ENCODE measurements at regions not wholly inside any gene's neighbourhood (a gene's known extent, or its start where the extent isn't known, plus 50 kb on each side); places are given as distances from the start of the nearest gene placed in this dataset.

- no peak for DNase-seq
These were observed 498.8 kb upstream of the TNC start for GRCh38 chr9:115616666-115617239.

GRCh38 chr9:115625251-115625650, 507.3 kb upstream of the TNC start:
- DNase-seq: no peak

GRCh38 chr9:115625954-115626353, 508.0 kb upstream of the TNC start:
- DNase-seq: no peak

- DNase-seq: no peak
These were observed 509.6 kb upstream of the TNC start for GRCh38 chr9:115627511-115627910.

GRCh38 chr9:115628426-115628825, 510.5 kb upstream of the TNC start:
- no peak for DNase-seq

DNA sequence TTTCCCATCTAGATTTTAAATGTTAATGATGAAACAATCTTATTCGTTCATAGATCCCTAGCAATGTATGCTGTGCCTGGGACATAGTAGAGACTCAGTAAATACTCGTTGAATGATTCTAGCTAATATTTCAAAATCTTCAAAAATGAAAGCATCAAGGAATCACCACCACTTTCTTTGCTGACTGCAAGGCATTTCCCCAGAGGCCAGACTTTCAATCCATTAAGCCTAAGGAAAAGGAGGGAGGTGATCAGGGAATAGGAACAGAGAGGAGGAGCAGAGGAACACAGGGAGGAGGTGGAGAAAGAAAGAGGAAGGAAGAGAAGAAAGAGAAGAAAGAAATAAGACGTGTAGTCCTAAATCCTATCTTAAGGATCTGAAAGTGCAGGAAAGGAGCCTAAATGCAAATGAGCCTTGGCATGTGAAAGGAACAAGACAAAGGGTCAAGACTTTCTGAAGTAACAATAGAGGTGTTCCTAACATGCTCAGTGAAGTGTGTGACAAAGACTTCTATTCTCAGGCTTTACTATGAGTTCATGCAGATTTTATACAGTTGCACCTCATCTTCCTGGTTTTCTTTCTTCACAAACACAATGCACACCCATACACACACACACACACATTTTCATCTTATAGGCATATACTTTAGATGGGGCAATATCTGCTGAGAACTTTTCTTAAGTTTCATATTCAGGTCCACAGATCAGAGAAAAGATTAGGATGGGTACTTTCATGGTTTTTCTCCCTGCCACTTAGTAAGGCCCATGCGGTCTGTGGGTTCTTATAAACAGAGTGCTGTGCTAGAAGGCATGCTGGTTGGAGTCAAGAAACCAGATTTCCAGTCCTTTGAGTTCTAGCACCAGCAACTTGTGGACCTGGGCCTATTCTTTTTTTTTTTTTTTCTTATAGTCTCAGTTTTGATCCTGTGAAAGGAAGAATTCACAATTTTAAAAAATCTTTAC, 512.2 kb upstream of the TNC start:
- no peak for DNase-seq

GRCh38 chr9:115632391-115632790, 514.4 kb upstream of the TNC start:
- DNase-seq: no peak

DNA sequence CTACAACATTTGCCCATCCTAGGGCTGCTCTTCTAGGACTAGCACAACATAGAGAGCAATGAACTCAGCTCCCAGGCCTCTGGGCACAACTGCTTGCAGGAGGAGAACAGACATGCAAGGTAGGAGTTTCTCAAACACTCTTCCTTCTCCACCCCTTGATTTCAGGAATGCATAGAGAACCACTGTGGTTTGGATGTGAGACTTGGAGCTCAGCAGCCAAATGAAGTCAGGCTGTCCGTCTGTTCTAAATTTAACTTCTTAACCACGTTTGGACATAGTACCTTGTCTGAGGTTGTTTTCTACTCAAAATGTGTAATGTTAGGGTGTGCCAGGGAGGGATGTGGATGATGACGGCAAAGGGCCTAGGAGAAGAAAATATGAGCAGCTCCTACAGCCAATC, 515.1 kb upstream of the TNC start:
- no peak for DNase-seq

DNA sequence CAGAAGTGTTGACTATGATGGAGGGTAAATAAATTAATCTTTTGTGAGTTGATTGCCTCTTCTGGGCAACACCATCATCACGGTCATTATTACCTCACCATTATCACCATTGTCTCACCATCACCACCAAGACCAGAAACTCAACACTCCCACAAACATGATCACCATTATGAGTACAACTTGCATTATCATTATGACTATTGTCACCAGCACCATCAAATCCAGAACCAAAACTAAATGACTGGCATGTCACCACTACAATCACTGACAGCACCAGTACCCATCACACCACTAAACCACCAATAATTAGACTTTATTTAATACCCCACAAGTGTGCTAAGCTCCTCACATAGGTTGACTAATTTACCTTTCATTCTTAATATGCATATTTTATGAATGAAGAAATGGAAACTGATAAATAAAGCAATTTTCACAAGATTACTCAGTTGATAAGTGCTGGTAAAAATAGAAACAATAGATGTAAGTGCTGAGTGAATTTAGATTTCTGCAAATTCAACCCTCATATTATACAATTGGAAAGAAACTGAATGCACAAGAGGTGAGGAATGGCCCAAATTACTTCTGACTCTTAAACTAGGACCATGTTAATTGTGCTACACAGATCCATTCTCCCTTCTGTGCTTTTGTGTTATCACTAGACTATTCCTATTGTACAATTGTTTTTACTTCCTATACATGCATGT, 517.8 kb upstream of the PAPPA start:
- no peak for DNase-seq

GRCh38 chr9:115636596-115636995, 517.0 kb upstream of the PAPPA start:
- DNase-seq: no peak

DNA sequence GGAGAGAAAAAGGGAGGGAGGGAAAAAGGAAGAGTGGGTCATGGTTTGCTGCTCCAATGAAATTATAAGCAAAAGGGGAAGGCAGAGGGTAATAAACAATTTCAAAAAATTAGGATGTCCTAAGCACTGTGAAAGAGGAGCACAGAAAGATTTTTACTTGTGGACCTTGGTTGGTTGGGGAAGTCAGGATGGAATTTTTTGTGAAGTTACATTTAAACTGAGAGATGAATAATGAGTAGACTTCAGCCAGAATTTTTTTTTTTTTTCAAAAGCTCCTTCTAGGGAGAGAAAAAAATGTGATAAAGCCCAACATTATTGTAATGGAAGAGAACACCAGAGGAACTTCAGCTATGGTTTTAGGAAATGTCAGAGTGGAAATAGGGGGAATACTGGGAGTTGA, 515.9 kb upstream of the PAPPA start:
- no peak for DNase-seq

GRCh38 chr9:115640887-115641286, 512.7 kb upstream of the PAPPA start:
- DNase-seq: no peak

- DNase-seq: no peak
These were observed 511.3 kb upstream of the PAPPA start for GRCh38 chr9:115642285-115642684.

DNA sequence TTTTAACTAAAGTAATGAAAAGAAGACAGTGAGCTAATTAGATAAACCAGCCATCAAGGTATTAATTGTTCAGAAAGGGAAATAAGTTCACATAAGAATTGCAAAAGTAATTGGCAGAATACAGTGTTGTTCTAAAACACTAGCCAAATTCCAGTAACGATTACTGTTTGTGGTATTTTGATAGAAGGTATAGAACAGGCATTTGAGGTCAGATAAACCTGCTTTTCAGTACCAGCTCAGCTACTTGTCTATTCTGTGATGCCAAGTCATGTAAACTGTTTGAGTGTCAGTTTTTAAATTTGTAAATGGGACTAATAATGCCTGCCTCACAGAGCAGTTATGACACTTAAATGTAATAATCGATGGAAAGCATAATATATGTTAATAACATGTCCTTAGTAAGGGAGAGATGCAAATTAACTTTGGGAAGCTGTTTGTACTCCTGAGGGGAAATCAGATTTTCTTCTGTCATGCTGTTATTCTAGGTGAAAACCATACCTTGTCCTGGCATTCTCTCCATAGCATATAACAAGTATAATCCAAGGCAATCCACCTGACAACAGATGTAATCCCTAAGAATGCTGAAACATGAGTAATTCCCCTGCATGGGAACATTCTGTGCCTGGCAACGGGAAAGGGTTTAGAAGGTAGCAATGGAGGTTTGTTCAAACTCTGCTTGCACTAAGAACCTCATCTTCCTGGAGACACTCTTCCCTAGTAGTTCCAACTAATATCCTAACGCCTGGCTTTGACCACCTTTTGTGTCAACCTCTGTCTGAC, 509.5 kb upstream of the PAPPA start:
- no peak for DNase-seq

GRCh38 chr9:115649991-115650472, 503.6 kb upstream of the PAPPA start:
- peak in 10 of 14 donors; percentile 12 to 83 (median 52) for DNase-seq

GRCh38 chr9:115650768-115651167, 502.8 kb upstream of the PAPPA start:
- DNase-seq: no peak

DNA sequence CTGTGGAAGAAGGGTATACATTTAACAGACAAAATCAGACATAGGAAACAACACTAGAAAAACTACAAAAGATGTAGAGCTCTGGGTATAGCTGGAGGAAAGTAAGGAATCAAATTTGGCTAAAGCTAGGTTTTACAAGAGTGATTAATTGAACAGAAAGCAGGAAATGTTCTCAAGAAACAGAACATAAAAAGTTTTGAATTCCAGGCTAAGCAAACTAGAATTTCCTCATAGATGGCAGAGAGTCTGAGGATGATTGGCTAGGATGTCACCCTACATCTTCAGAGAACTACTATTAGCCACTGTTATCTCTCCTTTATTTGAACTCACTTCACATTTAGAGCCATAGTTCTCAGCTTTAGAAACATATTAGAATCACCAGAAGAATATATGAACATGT, 502.1 kb upstream of the PAPPA start:
- no peak for DNase-seq

DNA sequence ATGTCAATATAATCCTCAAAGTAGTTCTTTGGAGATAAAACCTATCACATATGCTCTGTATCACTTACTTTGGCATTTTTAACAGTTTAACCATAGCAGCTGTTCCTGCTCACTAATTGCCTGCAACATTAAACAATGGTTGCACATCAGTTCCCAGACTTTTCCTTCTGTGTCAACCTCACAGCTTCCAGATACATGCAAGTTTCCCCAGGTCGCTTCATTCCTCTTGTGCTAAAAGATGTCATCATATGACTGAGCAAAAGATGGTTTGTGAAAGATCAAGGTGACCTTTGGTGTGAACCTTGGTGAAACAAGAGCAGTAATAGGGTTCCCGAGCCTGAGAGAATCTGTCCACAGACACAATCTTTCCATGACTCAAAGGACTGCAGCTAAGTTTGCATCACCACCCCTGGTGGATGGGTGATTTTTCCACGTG, 500.4 kb upstream of the PAPPA start:
- DNase-seq: no peak

DNA sequence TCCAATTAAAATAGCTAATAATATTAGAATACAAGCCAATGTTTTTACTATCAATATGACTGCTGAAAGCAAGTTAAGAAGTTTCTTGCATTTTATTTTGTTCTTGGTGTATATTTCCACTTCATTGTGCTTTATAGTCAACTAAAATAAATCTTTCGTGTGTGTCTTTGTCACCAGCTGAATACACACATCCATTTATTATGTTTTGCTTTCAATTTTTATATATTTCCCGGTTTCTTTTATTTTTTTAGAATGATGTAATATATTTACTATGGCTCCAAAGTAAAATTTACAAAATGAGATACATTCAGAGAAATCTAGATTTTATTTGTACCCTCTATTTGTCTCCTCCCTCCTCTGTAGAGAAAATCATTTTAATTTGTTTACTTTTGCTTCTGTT, 495.9 kb upstream of the PAPPA start:
- no peak for DNase-seq

DNA sequence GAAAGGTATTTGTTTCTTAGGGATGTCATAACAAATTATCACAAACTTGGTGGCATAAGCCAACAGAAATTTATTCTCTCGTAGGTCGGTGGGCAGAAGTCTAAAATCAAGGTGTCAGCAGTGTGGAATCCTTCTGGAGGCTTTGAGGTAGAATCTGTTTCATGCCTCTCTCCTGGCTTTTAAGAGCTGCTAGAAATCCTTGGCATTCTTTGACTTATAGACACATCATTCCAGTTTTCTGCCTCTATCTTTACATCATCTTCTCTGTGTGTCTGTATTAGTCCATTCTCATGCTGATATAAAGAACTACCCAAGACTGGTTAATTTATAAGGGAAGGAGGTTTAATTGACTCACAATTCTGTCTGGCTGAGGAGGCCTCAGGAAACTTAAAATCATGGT, 488.1 kb upstream of the PAPPA start:
- no peak for DNase-seq

DNA sequence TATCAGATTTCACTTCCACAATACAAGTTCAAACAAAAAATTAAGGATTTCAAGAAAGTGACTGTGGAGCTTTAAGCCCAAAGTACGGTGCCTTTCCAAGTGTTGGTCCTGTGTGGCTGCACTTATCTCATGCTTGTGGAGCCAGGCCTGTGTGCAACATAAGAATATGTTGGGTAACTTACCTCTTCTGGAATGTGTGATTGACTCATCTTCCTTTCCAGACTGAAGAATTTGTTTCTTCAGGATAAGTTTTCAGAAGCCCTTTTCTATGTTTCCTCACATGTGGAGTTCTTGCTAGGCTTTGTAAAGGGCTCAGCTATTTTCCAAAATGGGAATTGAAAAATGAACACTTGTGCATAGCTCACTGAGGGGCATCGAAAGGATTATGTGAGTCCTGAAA, 485.1 kb upstream of the PAPPA start:
- no peak for DNase-seq

DNA sequence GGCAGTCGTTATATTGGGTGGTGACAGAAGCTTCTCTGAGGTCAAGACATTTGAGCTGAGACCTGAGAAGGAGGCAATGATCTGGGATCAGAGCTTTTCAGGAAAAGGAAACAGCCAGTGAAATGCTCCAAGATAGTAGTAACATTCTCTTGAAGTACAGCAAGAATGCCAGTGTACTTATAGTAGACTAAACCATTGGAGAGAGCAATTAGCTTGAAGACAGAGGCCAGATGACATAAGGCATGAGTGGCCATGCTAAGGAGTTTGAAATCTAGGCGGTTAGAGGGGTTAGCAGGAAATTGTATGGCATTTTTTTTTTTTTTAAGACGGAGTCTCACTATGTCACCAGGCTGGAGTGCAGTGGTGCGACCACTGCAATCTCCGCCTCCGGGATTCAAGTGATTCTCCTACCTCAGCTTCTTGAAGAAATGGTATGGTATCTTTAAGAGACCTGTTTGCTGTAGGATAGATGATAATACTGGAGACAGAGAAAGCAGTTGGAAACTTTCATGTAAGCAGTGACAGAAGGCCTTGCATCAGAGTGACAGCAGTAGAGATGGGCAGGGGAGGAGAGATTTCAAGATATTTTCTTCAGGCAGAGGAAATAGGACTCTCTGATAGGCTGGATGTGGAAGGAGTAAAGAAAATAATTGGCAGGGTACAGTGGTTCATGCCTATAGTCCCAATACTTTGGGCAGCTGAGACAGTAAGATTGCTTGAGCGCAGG, 482.2 kb upstream of the PAPPA start:
- no peak for DNase-seq
